HL-60 (cell line): ENCODE measurements at regions not wholly inside any gene's neighbourhood (a gene's known extent, or its start where the extent isn't known, plus 50 kb on each side); places are given as distances from the start of the nearest gene placed in this dataset.

Experiments used
- DNase-seq, 2 experiments: peaks; one replicate each; pipeline ENCODE4 v3.0.0-alpha.2; 2010 to 2020; ENCODE audit warnings: low read depth in 1 of 2, low spot score in 1 of 2
- H3K27ac ChIP-seq: fragments of 250-450 bp; sonication (Bioruptor Pico); replicated peaks from 2 replicates; pipeline ENCODE4 v1.5.1; 2020; ENCODE audit warnings: mild to moderate bottlenecking, moderate library complexity
- H3K27me3 ChIP-seq: fragments of 250-450 bp; sonication (Bioruptor Pico); 2 replicates; pipeline ENCODE4 v1.5.1; 2021; ENCODE audit warnings: mild to moderate bottlenecking, moderate library complexity; ENCODE audit not compliant: insufficient read depth, poor library complexity, severe bottlenecking
- H3K4me3 ChIP-seq: replicated peaks from 2 replicates; pipeline ENCODE4 v1.5.1; 2011; ENCODE audit warnings: mild to moderate bottlenecking, control low read depth, low read length; ENCODE audit not compliant: insufficient read depth
- CTCF ChIP-seq: IDR thresholded peaks from one replicate; pipeline ENCODE4 v1.5.1; 2011; ENCODE audit warnings: low read length, control low read depth, inconsistent platforms; ENCODE audit not compliant: insufficient read depth
- GABPA ChIP-seq: IDR thresholded peaks from 2 replicates; pipeline ENCODE4 v1.6.1; 2012; ENCODE audit warnings: low read depth
- POLR2AphosphoS5 ChIP-seq: IDR thresholded peaks from 2 replicates; pipeline ENCODE4 v1.6.1; 2012; ENCODE audit warnings: low read depth
- REST ChIP-seq: IDR thresholded peaks from 2 replicates; pipeline ENCODE4 v1.6.1; 2012; ENCODE audit warnings: low read depth; ENCODE audit not compliant: insufficient replicate concordance
- SPI1 ChIP-seq: IDR thresholded peaks from 2 replicates; pipeline ENCODE4 v1.6.1; 2012; ENCODE audit warnings: low read depth, mild to moderate bottlenecking, borderline replicate concordance

GRCh38 chr3:96705895-96706294 lies 108.5 kb upstream of the EPHA6 start:
- Histone ChIP-seq H3K27me3 (no peaks in the 10 kb centered on the region), H3K27ac (no peak overlapping the region)
- no peak for DNase-seq

GRCh38 chr3:96706509-96706908 lies 107.9 kb upstream of the EPHA6 start:
- no peak overlapping the region for H3K27ac ChIP-seq
- no peak for DNase-seq
- H3K4me3 ChIP-seq: no peak overlapping the region
- H3K27me3 ChIP-seq: no peaks in the 10 kb centered on the region
- TF ChIP-seq CTCF: no peak
- no peak for TF ChIP-seq SPI1
- TF ChIP-seq REST: no peak
- no peak for TF ChIP-seq GABPA
- TF ChIP-seq POLR2AphosphoS5: no peak

More at GRCh38 chr3:96705895-96706294, 108.5 kb upstream of the EPHA6 start:
- no peak for TF ChIP-seq SPI1
- no peak for TF ChIP-seq REST
- no peak overlapping the region for H3K4me3 ChIP-seq

GRCh38 chr3:96711816-96712215 lies 102.6 kb upstream of the EPHA6 start:
- H3K27me3 ChIP-seq: no peaks in the 10 kb centered on the region
- no peak for TF ChIP-seq SPI1
- TF ChIP-seq REST: no peak
- TF ChIP-seq CTCF: no peak
- no peak for TF ChIP-seq GABPA
- H3K27ac ChIP-seq: no peak overlapping the region
- no peak for DNase-seq
- H3K4me3 ChIP-seq: no peak overlapping the region

GRCh38 chr3:96712792-96713191 lies 101.6 kb upstream of the EPHA6 start:
- no peak overlapping the region for H3K27ac ChIP-seq
- H3K27me3 ChIP-seq: no peaks in the 10 kb centered on the region
- TF ChIP-seq POLR2AphosphoS5: no peak
- no peak for TF ChIP-seq SPI1
- DNase-seq: no peak
- H3K4me3 ChIP-seq: no peak overlapping the region
